Suprapubic skin (tissue), 4 donors: ENCODE measurements at regions not wholly inside any gene's neighbourhood (a gene's known extent, or its start where the extent isn't known, plus 50 kb on each side); places are given as distances from the start of the nearest gene placed in this dataset.

Experiments used
- DNase-seq, 2 donors: peaks; one replicate each; pipeline ENCODE4 v3.0.0-alpha.2; 2019; ENCODE audit warnings: low spot score in 2 of 2
- H3K27ac ChIP-seq: fragments of 200-600 bp; sonication (generic); one replicate; pipeline ENCODE4 v1.5.1; 2019
- H3K27me3 ChIP-seq: fragments of 200-600 bp; sonication (generic); one replicate; pipeline ENCODE4 v1.5.1; 2019
- H3K36me3 ChIP-seq: fragments of 200-600 bp; sonication (generic); one replicate; pipeline ENCODE4 v1.5.1; 2019
- H3K4me1 ChIP-seq: fragments of 200-600 bp; sonication (generic); one replicate; pipeline ENCODE4 v1.5.1; 2019
- H3K4me3 ChIP-seq: fragments of 200-600 bp; sonication (generic); one replicate; pipeline ENCODE4 v1.5.1; 2019; ENCODE audit warnings: mild to moderate bottlenecking
- H3K9me3 ChIP-seq: fragments of 200-600 bp; sonication (generic); one replicate; pipeline ENCODE4 v1.5.1; 2019
- EP300 ChIP-seq: sonication (generic); formaldehyde crosslinking; IDR thresholded peaks from one replicate; pipeline ENCODE4 v1.6.1; 2017; ENCODE audit warnings: antibody characterized with exemption
- POLR2A ChIP-seq, 2 donors: fragments of 450-650 bp; IDR thresholded peaks; one replicate each; pipeline ENCODE4 v1.6.1; 2017; ENCODE audit warnings: antibody characterized with exemption in 2 of 2, mild to moderate bottlenecking in 2 of 2, moderate library complexity in 2 of 2
- POLR2AphosphoS5 ChIP-seq, 3 donors: sonication (generic); formaldehyde crosslinking; IDR thresholded peaks; one replicate each; pipeline ENCODE4 v1.6.1; 2017; ENCODE audit warnings: antibody characterized with exemption in 3 of 3
- WGBS: methylation state at CpG from one replicate; pipeline ENCODE4 v1.1.5; 2018; 5-methylcytosine and 5-hydroxymethylcytosine counted together
- TF ChIP-seq, protein P1 (sequence below), 2 donors: fragments of 200-600 bp in 1 of 2; fragments of 450-650 bp in 1 of 2; sonication (generic) in 1 of 2; IDR thresholded peaks; one replicate each; pipeline ENCODE4 v1.5.1; 2016 to 2019; ENCODE audit warnings: antibody characterized with exemption in 2 of 2, mild to moderate bottlenecking in 1 of 2, moderate library complexity in 1 of 2

DNA sequence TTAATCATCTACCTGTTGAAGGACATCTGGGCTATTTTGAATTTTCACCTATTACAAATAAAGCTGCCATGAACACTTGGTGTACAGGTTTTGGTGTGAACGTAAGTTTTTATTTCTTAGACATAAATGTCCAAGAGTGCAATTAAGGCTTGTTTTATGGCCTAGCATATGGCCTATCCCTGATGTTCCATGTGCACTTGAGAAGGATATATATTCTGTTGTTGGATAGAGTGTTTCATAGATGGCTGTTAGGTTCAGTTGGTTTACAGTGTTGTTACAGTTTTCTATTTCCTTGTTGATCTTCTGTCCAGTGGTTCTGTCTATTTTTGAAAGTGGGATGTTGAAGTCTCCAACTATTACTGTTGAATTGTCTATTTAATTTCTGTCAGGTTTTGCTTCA, 61.2 kb upstream of the NFASC start:
- no peak overlapping the region for H3K27ac ChIP-seq
- TF ChIP-seq, protein P1, sequence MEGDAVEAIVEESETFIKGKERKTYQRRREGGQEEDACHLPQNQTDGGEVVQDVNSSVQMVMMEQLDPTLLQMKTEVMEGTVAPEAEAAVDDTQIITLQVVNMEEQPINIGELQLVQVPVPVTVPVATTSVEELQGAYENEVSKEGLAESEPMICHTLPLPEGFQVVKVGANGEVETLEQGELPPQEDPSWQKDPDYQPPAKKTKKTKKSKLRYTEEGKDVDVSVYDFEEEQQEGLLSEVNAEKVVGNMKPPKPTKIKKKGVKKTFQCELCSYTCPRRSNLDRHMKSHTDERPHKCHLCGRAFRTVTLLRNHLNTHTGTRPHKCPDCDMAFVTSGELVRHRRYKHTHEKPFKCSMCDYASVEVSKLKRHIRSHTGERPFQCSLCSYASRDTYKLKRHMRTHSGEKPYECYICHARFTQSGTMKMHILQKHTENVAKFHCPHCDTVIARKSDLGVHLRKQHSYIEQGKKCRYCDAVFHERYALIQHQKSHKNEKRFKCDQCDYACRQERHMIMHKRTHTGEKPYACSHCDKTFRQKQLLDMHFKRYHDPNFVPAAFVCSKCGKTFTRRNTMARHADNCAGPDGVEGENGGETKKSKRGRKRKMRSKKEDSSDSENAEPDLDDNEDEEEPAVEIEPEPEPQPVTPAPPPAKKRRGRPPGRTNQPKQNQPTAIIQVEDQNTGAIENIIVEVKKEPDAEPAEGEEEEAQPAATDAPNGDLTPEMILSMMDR (IDR thresholded peaks at IDR 0.05): no peak
- TF ChIP-seq EP300 (no peak), POLR2AphosphoS5 (IDR thresholded peaks at IDR 0.05) (no peak), POLR2A (IDR thresholded peaks at IDR 0.05) (no peak)
- no peaks in the 10 kb centered on the region for H3K9me3 ChIP-seq
- peaks cover 6% of the 10 kb centered on the region for H3K4me1 ChIP-seq
- 86% methylated on average over 1 of the region's 1 CpG for WGBS
- no peak overlapping the region for H3K4me3 ChIP-seq
- DNase-seq: no peak
- H3K27me3 ChIP-seq: no peaks in the 10 kb centered on the region
- H3K36me3 ChIP-seq: no peaks in the 10 kb centered on the region

- WGBS: 76% methylated on average over 1 of the region's 1 CpG
- no peak for DNase-seq
- Histone ChIP-seq H3K9me3 (no peaks in the 10 kb centered on the region), H3K36me3 (no peaks in the 10 kb centered on the region), H3K4me1 (no peaks in the 10 kb centered on the region), H3K27ac (no peak overlapping the region), H3K4me3 (no peak overlapping the region), H3K27me3 (peaks cover 9% of the 10 kb centered on the region)
- TF ChIP-seq, protein P1 (IDR thresholded peaks at IDR 0.05): no peak
- TF ChIP-seq EP300: no peak
- no peak for TF ChIP-seq POLR2A (IDR thresholded peaks at IDR 0.05)
- no peak for TF ChIP-seq POLR2AphosphoS5 (IDR thresholded peaks at IDR 0.05)
These were observed 57.8 kb upstream of the NFASC start for GRCh38 chr1:204812842-204813241.

DNA sequence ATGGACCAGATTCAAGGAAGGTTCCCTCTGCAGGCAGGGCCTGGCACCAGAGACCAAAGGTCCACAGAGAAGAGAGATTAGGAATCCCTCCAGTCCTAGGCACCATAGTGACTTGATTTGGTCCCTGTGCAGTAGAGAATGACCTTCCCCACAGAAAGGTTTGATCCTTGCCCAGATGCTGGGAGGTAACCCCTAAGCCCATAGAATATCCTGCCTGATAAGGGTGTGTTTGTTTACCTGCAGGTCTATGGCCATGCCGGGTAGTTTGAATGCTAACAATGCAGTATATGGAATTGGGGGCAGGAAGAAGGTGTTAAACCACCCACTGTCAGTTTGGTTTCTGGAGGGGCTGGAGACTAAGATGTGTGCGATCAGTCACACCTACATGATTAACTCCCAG, 57.1 kb upstream of the NFASC start:
- H3K27me3 ChIP-seq: peaks cover 9% of the 10 kb centered on the region
- H3K36me3 ChIP-seq: no peaks in the 10 kb centered on the region
- H3K9me3 ChIP-seq: no peaks in the 10 kb centered on the region
- no peaks in the 10 kb centered on the region for H3K4me1 ChIP-seq
- no peak for DNase-seq
- 71% methylated on average over 2 of the region's 2 CpGs for WGBS
- TF ChIP-seq POLR2AphosphoS5 (IDR thresholded peaks at IDR 0.05): no peak
- H3K4me3 ChIP-seq: no peak overlapping the region
- H3K27ac ChIP-seq: no peak overlapping the region

GRCh38 chr1:204814166-204814884, 56.3 kb upstream of the NFASC start:
- Histone ChIP-seq H3K4me1 (no peaks in the 10 kb centered on the region), H3K4me3 (no peak overlapping the region), H3K36me3 (no peaks in the 10 kb centered on the region), H3K27ac (no peak overlapping the region), H3K27me3 (peaks cover 9% of the 10 kb centered on the region), H3K9me3 (no peaks in the 10 kb centered on the region)
- WGBS: 64% methylated on average over 7 of the region's 7 CpGs
- TF ChIP-seq, protein P1 (IDR thresholded peaks at IDR 0.05): no peak
- TF ChIP-seq POLR2A (IDR thresholded peaks at IDR 0.05) (no peak), EP300 (no peak), POLR2AphosphoS5 (IDR thresholded peaks at IDR 0.05) (no peak)
- no peak for DNase-seq

DNA sequence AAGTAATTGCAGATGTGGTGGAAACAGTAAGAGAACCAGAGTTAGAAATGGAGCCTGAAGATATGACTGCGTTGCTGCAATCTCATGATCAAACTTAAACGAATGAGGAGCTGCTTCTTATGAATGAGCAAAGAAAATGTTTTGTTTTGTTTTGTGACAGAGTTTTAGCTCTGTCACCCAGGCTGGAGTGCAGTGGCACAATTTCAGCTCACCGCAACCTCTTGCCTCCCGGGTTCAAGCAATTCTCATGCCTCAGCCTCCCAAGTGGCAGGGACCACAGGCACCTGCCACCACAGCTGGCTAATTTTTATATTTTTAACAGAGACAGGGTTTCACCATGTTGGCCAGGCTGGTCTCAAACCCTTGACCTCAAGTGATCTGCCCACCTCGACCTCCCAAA, 53.3 kb upstream of the NFASC start:
- TF ChIP-seq EP300: no peak
- Histone ChIP-seq H3K27ac (no peak overlapping the region), H3K36me3 (no peaks in the 10 kb centered on the region), H3K4me1 (peaks cover 4% of the 10 kb centered on the region), H3K27me3 (peaks cover 9% of the 10 kb centered on the region), H3K9me3 (no peaks in the 10 kb centered on the region), H3K4me3 (no peak overlapping the region)
- WGBS: 93% methylated on average over 5 of the region's 5 CpGs
- no peak for DNase-seq

- Histone ChIP-seq H3K27me3 (peaks cover 9% of the 10 kb centered on the region), H3K9me3 (no peaks in the 10 kb centered on the region), H3K27ac (no peak overlapping the region), H3K4me3 (no peak overlapping the region), H3K4me1 (peaks cover 4% of the 10 kb centered on the region), H3K36me3 (no peaks in the 10 kb centered on the region)
- TF ChIP-seq POLR2A (IDR thresholded peaks at IDR 0.05) (no peak), POLR2AphosphoS5 (IDR thresholded peaks at IDR 0.05) (no peak), EP300 (no peak)
- TF ChIP-seq, protein P1 (IDR thresholded peaks at IDR 0.05): no peak
- DNase-seq: no peak
- WGBS: 28% methylated on average over 3 of the region's 3 CpGs
These were observed 51.7 kb upstream of the NFASC start for GRCh38 chr1:204818998-204819397.
